CD4-positive, alpha-beta memory T cell (primary cell): ENCODE measurements at regions not wholly inside any gene's neighbourhood (a gene's known extent, or its start where the extent isn't known, plus 50 kb on each side); places are given as distances from the start of the nearest gene placed in this dataset.

ENCODE experiments used
- CTCF ChIA-PET: fragments of 350-600 bp; sonication (Branson Sonifier 250); formaldehyde crosslinking; loops from one replicate; lab custom pipeline; 2021; ENCODE audit warnings: inconsistent platforms; ENCODE audit not compliant: partially characterized antibody; lab: Charles Lee
- POLR2A ChIA-PET: fragments of 350-600 bp; sonication (Branson Sonifier 250); formaldehyde crosslinking; loops from one replicate; lab custom pipeline; 2021; ENCODE audit not compliant: partially characterized antibody; lab: Charles Lee
- DNase-seq, 5 donors: peaks; one replicate each; pipeline versions ENCODE4 v3.0.0 to v3.0.0-alpha.2; 2020 to 2022; ENCODE audit warnings: mixed read lengths in 1 of 5
- H3K27ac ChIP-seq: one replicate; pipeline ENCODE4 v1.7.0; 2013; ENCODE audit warnings: low read depth, low read length
- H3K27me3 ChIP-seq: 2 replicates; pipeline ENCODE4 v1.7.0; 2013; ENCODE audit warnings: mild to moderate bottlenecking, low read length, moderate library complexity; ENCODE audit not compliant: insufficient read depth
- H3K36me3 ChIP-seq: 2 replicates; pipeline ENCODE4 v1.7.0; 2013; ENCODE audit warnings: mild to moderate bottlenecking, low read length, moderate library complexity; ENCODE audit not compliant: insufficient read depth
- H3K4me1 ChIP-seq: 2 replicates; pipeline ENCODE4 v1.7.0; 2013; ENCODE audit warnings: mild to moderate bottlenecking, low read length, moderate library complexity; ENCODE audit not compliant: insufficient read depth
- H3K4me3 ChIP-seq, 2 donors: one replicate each; pipeline ENCODE4 v1.7.0; 2013; ENCODE audit warnings: low read length in 2 of 2, mild to moderate bottlenecking in 1 of 2
- H3K9me3 ChIP-seq, 2 donors: one replicate each; pipeline ENCODE4 v1.7.0; 2013; ENCODE audit warnings: low read length in 2 of 2, control low read depth in 1 of 2; ENCODE audit not compliant: control insufficient read depth in 1 of 2
- H3K27ac Mint-ChIP-seq, 7 donors: one replicate each; pipeline ENCODE4 v1.8.0; 2020 to 2021; ENCODE audit warnings: mixed read lengths in 7 of 7, mild to moderate bottlenecking in 6 of 7, inconsistent platforms in 3 of 7, moderate library complexity in 3 of 7
- H3K27me3 Mint-ChIP-seq, 2 donors: one replicate each; pipeline ENCODE4 v1.8.0; 2020 to 2021; ENCODE audit warnings: mixed read lengths in 2 of 2
- H3K36me3 Mint-ChIP-seq, 2 donors: one replicate each; pipeline ENCODE4 v1.8.0; 2020 to 2021; ENCODE audit warnings: mixed read lengths in 2 of 2, inconsistent platforms in 1 of 2, mild to moderate bottlenecking in 1 of 2
- H3K4me1 Mint-ChIP-seq, 4 donors: one replicate each; pipeline ENCODE4 v1.8.0; 2020 to 2021; ENCODE audit warnings: mixed read lengths in 4 of 4, mild to moderate bottlenecking in 1 of 4
- H3K4me3 Mint-ChIP-seq, 8 donors: one replicate each; pipeline ENCODE4 v1.8.0; 2020 to 2021; ENCODE audit warnings: mixed read lengths in 8 of 8, mild to moderate bottlenecking in 7 of 8, moderate library complexity in 6 of 8, inconsistent platforms in 3 of 8
- H3K9me3 Mint-ChIP-seq, 8 donors: one replicate each; pipeline ENCODE4 v1.8.0; 2020 to 2021; ENCODE audit warnings: mixed read lengths in 8 of 8, mild to moderate bottlenecking in 5 of 8, inconsistent platforms in 3 of 8, moderate library complexity in 1 of 8
- intact Hi-C: fragments of 100-400 bp; cut with micrococcal nuclease; formaldehyde crosslinking; loops from one replicate; pipeline ENCODE4 v1.15.1; 2023

- no peaks in the 10 kb centered on the region for H3K36me3 ChIP-seq
- ChIA-PET POLR2A (no interaction called here), CTCF (interaction anchor here (1.0 kb wide), 1 partner anchor 34 kb away, joined by 3 read pairs; no protein-coding TSS in a partner anchor)
- Mint-ChIP-seq H3K9me3 (no peaks in the 10 kb centered on the region), H3K36me3 (no peaks in the 10 kb centered on the region), H3K4me1 (no peaks in the 10 kb centered on the region), H3K27me3 (peaks cover 3 to 5% of the 10 kb centered on the region in 2 donors), H3K4me3 (no peak overlapping the region), H3K27ac (no peak overlapping the region)
- no peak overlapping the region for H3K27ac ChIP-seq
- H3K4me3 ChIP-seq = no peak overlapping the region
- no peaks in the 10 kb centered on the region for H3K4me1 ChIP-seq
- no peaks in the 10 kb centered on the region for H3K9me3 ChIP-seq
- no peaks in the 10 kb centered on the region for H3K27me3 ChIP-seq
- intact Hi-C loops = no loop called here
- DNase-seq = no peak
Observed at GRCh38 chr10:10540398-10540797, 477.3 kb upstream of the CELF2 start.

- H3K36me3 ChIP-seq = no peaks in the 10 kb centered on the region
- Mint-ChIP-seq H3K9me3 (no peaks in the 10 kb centered on the region), H3K27ac (no peak overlapping the region), H3K36me3 (no peaks in the 10 kb centered on the region), H3K4me3 (no peak overlapping the region), H3K4me1 (no peaks in the 10 kb centered on the region), H3K27me3 (peaks cover 3 to 5% of the 10 kb centered on the region in 2 donors)
- ChIA-PET CTCF (interaction anchor here (1.1 kb wide), 1 partner anchor 15 kb away, joined by 3 read pairs; no protein-coding TSS in a partner anchor), POLR2A (no interaction called here)
- H3K4me3 ChIP-seq = no peak overlapping the region
- intact Hi-C loops = no loop called here
- H3K27me3 ChIP-seq = no peaks in the 10 kb centered on the region
- no peak overlapping the region for H3K27ac ChIP-seq
- no peak for DNase-seq
- no peaks in the 10 kb centered on the region for H3K9me3 ChIP-seq
- no peaks in the 10 kb centered on the region for H3K4me1 ChIP-seq
Observed at GRCh38 chr10:10542477-10542876, 475.2 kb upstream of the CELF2 start.

GRCh38 chr10:10544890-10545289 is 472.8 kb upstream of the CELF2 start:
- no peaks in the 10 kb centered on the region for H3K36me3 Mint-ChIP-seq
- Histone ChIP-seq H3K4me1 (no peaks in the 10 kb centered on the region), H3K27ac (no peak overlapping the region), H3K9me3 (no peaks in the 10 kb centered on the region), H3K4me3 (no peak overlapping the region), H3K36me3 (no peaks in the 10 kb centered on the region), H3K27me3 (no peaks in the 10 kb centered on the region)
- peaks cover 2 to 3% of the 10 kb centered on the region in 2 donors for H3K27me3 Mint-ChIP-seq
- DNase-seq = no peak
- intact Hi-C loops = no loop called here
- H3K9me3 Mint-ChIP-seq = peaks cover 0 to 2% (median 0%) of the 10 kb centered on the region in 8 donors
- H3K27ac Mint-ChIP-seq = no peak overlapping the region
- no peak overlapping the region for H3K4me3 Mint-ChIP-seq
- POLR2A ChIA-PET = no interaction called here
- no peaks in the 10 kb centered on the region for H3K4me1 Mint-ChIP-seq
- CTCF ChIA-PET = no interaction called here

- Histone ChIP-seq H3K27ac (no peak overlapping the region), H3K4me1 (no peaks in the 10 kb centered on the region), H3K9me3 (no peaks in the 10 kb centered on the region), H3K27me3 (no peaks in the 10 kb centered on the region), H3K4me3 (no peak overlapping the region), H3K36me3 (no peaks in the 10 kb centered on the region)
- Mint-ChIP-seq H3K27ac (no peak overlapping the region), H3K27me3 (peaks cover 2 to 3% of the 10 kb centered on the region in 2 donors), H3K9me3 (peaks cover 0 to 2% (median 0%) of the 10 kb centered on the region in 8 donors), H3K4me3 (no peak overlapping the region), H3K4me1 (no peaks in the 10 kb centered on the region), H3K36me3 (no peaks in the 10 kb centered on the region)
- CTCF ChIA-PET = no interaction called here
- intact Hi-C loops = no loop called here
- no peak for DNase-seq
- POLR2A ChIA-PET = no interaction called here
Observed at GRCh38 chr10:10545771-10546170, 471.9 kb upstream of the CELF2 start.

GRCh38 chr10:10551596-10552301 is 465.9 kb upstream of the CELF2 start:
- H3K36me3 Mint-ChIP-seq = no peaks in the 10 kb centered on the region
- Histone ChIP-seq H3K4me3 (no peak overlapping the region), H3K9me3 (no peaks in the 10 kb centered on the region)

GRCh38 chr10:10552948-10553347 is 464.7 kb upstream of the CELF2 start:
- H3K4me1 Mint-ChIP-seq = no peaks in the 10 kb centered on the region
- H3K4me3 Mint-ChIP-seq = no peak overlapping the region
- H3K36me3 ChIP-seq = no peaks in the 10 kb centered on the region
- CTCF ChIA-PET = no interaction called here
- intact Hi-C loops = no loop called here
- no peaks in the 10 kb centered on the region for H3K4me1 ChIP-seq
- H3K27ac Mint-ChIP-seq = no peak overlapping the region
- no peak for DNase-seq
- POLR2A ChIA-PET = no interaction called here
- H3K9me3 ChIP-seq = no peaks in the 10 kb centered on the region
- H3K27me3 ChIP-seq = no peaks in the 10 kb centered on the region
- no peaks in the 10 kb centered on the region for H3K36me3 Mint-ChIP-seq
- H3K27ac ChIP-seq = no peak overlapping the region
- H3K27me3 Mint-ChIP-seq = peaks cover 0 to 3% of the 10 kb centered on the region in 2 donors
- H3K9me3 Mint-ChIP-seq = peaks cover 0 to 2% (median 0%) of the 10 kb centered on the region in 8 donors
- no peak overlapping the region for H3K4me3 ChIP-seq

More at GRCh38 chr10:10551596-10552301, 465.9 kb upstream of the CELF2 start:
- Mint-ChIP-seq H3K9me3 (peaks cover 0 to 4% (median 0%) of the 10 kb centered on the region in 8 donors), H3K4me1 (no peaks in the 10 kb centered on the region), H3K4me3 (no peak overlapping the region), H3K27me3 (peaks cover 0 to 3% of the 10 kb centered on the region in 2 donors), H3K27ac (no peak overlapping the region)
- no peaks in the 10 kb centered on the region for H3K4me1 ChIP-seq
- ChIA-PET CTCF (no interaction called here), POLR2A (no interaction called here)
- no peaks in the 10 kb centered on the region for H3K36me3 ChIP-seq
- H3K27ac ChIP-seq = no peak overlapping the region
- H3K27me3 ChIP-seq = no peaks in the 10 kb centered on the region
- no peak for DNase-seq
- intact Hi-C loops = no loop called here

- Histone ChIP-seq H3K36me3 (no peaks in the 10 kb centered on the region), H3K27ac (no peak overlapping the region), H3K27me3 (no peaks in the 10 kb centered on the region), H3K4me1 (no peaks in the 10 kb centered on the region), H3K9me3 (no peaks in the 10 kb centered on the region), H3K4me3 (no peak overlapping the region)
- no peaks in the 10 kb centered on the region for H3K36me3 Mint-ChIP-seq
- no peak overlapping the region for H3K4me3 Mint-ChIP-seq
- no peak overlapping the region for H3K27ac Mint-ChIP-seq
- ChIA-PET CTCF (no interaction called here), POLR2A (no interaction called here)
- H3K27me3 Mint-ChIP-seq = peaks cover 10 to 18% of the 10 kb centered on the region in 2 donors
- DNase-seq = no peak
- intact Hi-C loops = no loop called here
- H3K4me1 Mint-ChIP-seq = no peaks in the 10 kb centered on the region
- H3K9me3 Mint-ChIP-seq = peaks cover 0 to 9% (median 2%) of the 10 kb centered on the region in 8 donors
Observed at GRCh38 chr10:10564081-10564794, 453.4 kb upstream of the CELF2 start.
